NCI-H1930 (cell line): ENCODE measurements at regions not wholly inside any gene's neighbourhood (a gene's known extent, or its start where the extent isn't known, plus 50 kb on each side); places are given as distances from the start of the nearest gene placed in this dataset.

ENCODE experiments used
- DNase-seq, 2 experiments: peaks; one replicate each; lab custom pipeline; 2025; lab: John Stamatoyannopoulos, UW

GRCh38 chr11:129590753-129591475, 215.3 kb downstream of the BARX2 start:
- DNase-seq = no peak

- DNase-seq = no peak
Observed at GRCh38 chr11:129591527-129591926, 215.9 kb downstream of the BARX2 start.

- DNase-seq = no peak
Observed at GRCh38 chr11:129592191-129592590, 216.5 kb downstream of the BARX2 start.

GRCh38 chr11:129593098-129593497, 217.4 kb downstream of the BARX2 start:
- DNase-seq = no peak

- no peak for DNase-seq
Observed at GRCh38 chr11:129595038-129595962, 219.7 kb downstream of the BARX2 start.

- DNase-seq = no peak
Observed at GRCh38 chr11:129596351-129596750, 219.3 kb upstream of the TMEM45B start.

DNA sequence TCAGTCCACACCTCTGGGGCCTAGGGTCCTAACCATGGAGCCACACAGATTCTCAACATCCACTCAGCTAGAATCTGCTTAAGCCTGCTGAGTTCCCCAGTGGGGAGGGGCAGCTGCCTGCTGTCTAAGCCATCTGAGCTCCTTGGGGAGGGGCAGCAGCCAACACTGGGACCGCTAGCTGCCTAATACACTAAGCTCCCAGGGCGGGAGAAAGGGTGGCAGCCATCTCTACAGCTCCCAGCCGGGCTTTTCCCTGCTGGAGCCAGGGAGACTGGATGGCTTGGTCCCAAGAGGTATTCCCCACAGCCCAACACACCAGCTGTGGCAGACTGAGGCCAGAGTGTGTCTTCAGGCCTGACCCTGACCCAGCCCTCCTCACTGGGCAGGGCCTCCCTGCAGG, 217.3 kb upstream of the TMEM45B start:
- DNase-seq = no peak

GRCh38 chr11:129605815-129606214, 209.8 kb upstream of the TMEM45B start:
- no peak for DNase-seq

DNA sequence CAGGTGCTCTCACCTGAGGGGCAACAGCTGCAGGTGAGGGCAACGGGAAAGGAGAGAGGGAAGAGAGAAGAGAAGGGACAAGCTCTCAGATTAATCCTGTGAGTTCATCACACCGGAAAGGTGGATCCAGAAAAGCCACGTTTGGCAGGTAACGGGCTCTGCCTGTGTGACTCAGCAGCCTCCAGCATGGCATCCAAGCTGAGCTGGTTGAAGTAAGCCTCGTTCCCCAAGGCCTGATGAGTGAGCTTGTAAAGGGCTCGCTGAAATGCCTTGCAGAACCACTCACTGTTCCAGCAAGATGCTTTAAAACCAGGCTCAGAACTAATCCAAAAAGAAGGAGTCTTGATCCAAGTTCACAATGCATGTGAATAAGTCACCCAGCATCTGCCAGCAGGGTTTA, 206.9 kb upstream of the TMEM45B start:
- DNase-seq = no peak

DNA sequence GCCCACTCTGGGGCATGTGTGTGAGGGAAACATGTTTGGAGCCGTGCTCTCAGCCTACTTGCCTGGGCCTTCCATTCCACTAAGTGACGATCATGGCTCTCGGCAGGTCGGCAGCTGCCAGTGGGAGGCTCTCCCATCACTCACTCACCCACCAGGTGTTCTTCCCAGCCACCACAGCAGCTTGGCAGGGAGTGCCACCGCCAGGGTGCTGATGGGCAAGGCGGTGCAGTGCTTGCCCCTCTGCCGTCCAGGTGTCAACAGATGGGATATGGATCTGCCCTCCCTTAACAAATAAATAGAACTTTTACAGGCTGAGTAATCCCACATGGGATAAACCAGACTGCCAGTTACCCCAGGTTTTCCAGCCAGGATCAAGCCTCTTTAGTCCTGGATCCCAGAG, 205.5 kb upstream of the TMEM45B start:
- DNase-seq = no peak

- no peak for DNase-seq
Observed at GRCh38 chr11:129610545-129610944, 205.1 kb upstream of the TMEM45B start.

DNA sequence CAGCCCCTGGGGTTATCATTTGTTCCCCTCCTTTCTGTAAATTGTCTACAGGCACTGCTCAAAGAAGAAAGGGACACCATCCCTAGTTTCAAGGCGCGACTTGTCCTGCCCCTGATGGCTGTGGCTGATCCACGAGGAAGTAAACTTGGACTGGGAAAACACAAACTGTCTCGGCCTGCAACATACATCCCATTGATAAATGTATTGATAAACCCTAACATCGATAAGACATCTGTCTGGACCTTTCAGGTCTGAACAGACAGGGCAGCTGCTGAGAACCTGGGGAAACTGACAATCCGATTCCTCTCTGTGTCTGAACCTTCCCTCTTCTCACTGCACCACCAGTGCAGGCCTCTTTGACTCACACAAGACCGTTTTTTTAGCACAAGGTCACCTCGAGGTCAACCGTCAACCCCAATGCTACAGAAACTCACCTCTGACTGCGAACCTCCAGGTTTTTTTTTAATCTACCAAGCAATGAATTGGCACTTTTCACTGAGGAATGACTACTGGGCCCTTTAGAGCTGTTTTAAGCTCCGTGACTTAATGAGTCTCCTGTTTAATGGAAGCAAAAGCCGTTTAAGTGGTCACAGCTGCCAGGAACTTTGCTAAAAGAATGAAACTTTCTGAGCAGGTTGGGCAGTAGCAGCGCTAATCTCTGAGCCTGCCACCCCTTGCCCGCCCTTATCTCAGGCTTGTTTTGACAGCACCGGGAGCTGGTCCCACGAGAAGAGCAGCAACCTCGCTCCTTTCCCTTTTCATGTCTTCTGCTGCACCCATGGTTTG, 203.8 kb upstream of the TMEM45B start:
- DNase-seq = no peak

DNA sequence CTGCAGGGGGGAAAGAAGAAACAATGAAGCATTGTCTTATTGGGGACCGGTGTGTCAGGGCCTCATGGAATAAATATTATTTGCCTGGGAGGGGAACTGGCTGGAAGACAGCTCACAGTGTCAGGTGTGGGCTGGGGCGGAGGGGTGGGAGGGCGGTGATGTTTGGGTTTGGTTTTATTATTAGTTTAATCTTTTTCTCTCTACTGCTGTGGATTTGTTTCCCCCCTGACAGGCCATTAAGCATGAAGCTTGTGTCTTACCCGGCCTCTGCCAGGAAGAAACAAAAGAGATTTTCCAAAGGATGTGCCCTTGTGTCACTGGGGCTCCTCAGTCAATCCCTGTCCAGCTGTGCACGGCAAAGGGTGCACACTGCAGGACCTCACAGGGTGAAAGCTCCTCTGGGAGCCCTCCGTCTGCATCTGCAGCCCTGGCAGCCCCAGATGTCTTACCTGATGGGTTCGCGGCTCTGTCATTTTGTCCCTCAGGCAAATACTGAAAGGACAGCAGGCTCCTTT, 203.1 kb upstream of the TMEM45B start:
- DNase-seq = no peak

DNA sequence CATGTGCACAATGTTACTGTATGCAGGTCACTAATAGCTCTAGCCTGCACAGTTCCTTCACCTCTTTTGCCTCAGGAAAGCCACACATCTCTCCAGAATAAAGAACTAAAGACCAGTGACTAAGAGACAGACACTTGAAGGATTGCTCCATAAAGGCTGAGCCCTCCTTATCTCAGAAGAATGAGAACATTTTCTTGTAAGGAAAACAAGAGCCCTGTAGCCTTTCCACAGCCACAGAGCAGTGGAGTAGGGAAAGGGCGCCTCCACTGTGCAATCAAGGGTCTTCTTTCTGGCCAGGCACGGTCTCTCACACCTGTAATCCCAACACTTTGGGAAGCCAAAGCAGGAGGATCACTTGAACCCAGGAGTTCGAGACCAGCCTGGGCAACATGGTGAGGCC, 202.6 kb upstream of the TMEM45B start:
- DNase-seq = no peak

GRCh38 chr11:129614256-129614944, 201.2 kb upstream of the TMEM45B start:
- no peak for DNase-seq

- no peak for DNase-seq
Observed at GRCh38 chr11:129618046-129618569, 197.5 kb upstream of the TMEM45B start.

DNA sequence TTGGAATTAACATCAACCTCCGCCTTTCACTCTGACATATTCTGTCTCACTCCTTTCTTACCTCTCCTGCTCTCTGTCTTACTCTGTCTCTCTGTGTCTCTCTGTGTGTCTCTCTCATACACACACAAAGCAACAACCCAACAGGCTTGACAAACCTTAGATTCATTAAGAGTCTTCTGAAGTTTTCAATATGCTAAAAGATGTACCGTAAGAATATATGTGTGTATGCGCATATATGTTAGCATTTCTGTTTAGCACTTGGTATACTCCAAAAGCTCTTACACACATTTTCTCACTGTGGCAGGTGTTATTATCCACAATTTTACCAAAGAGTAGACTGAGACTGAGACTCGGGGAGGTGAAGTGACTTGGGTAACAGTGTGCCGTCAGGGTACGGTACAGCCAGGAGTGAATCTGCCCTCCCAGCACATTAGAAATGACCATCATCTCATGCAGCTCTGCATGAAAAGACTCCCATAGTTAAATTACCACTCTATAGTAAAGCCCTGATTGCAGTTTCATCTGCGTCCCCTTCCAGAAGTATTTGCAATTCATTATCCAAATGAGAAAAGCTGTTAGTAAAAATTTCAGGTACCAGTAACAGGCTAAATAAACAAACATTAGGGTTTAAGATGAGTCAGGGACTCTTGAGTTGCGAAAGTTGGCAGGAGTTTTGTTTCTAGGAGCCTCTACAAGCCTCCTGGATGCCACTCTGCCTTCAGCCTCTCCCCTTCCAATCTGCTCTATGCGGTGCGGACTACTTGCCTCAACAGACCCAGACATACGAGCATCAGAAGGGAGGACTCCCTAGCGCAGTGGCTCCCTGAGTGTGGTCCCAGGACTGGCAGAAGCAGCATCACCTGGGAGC, 195.2 kb upstream of the TMEM45B start:
- DNase-seq = no peak

- DNase-seq = no peak
Observed at GRCh38 chr11:129625930-129626329, 189.7 kb upstream of the TMEM45B start.

GRCh38 chr11:129631201-129631600, 184.4 kb upstream of the TMEM45B start:
- no peak for DNase-seq

GRCh38 chr11:129636926-129637325, 178.7 kb upstream of the TMEM45B start:
- DNase-seq = no peak
